ENCODE measurements at regions not wholly inside any gene's neighbourhood (a gene's known extent, or its start where the extent isn't known, plus 50 kb on each side); places are given as distances from the start of the nearest gene placed in this dataset.

GRCh38 chr5:176725521-176726280 is 78.4 kb downstream of the TSPAN17 start:
- no peak for DNase-seq (ENCODE audit: low read depth, low spot score)
- H3K27me3 ChIP-seq (ENCODE audit: control insufficient read depth, insufficient read depth, low read length), result no peaks in the 10 kb centered on the region
- peaks cover 10% of the 10 kb centered on the region for H3K4me1 ChIP-seq (ENCODE audit: control insufficient read depth, insufficient read depth, low read length)
- no CpG with 5 or more reads among the region's 22 CpGs for WGBS (ENCODE audit: insufficient coverage, insufficient read length)
- no peak overlapping the region for H3K4me3 ChIP-seq (ENCODE audit: low read length)
- no peak overlapping the region for H3K27ac ChIP-seq (ENCODE audit: low read length)
- no peaks in the 10 kb centered on the region for H3K36me3 ChIP-seq (ENCODE audit: control insufficient read depth, insufficient read depth, low read length)
- H3K9me3 ChIP-seq (ENCODE audit: control insufficient read depth, insufficient read depth, low read length), result no peaks in the 10 kb centered on the region

GRCh38 chr5:176726746-176727527 is 79.7 kb downstream of the TSPAN17 start:
- no peaks in the 10 kb centered on the region for H3K36me3 ChIP-seq (ENCODE audit: control insufficient read depth, insufficient read depth, low read length)
- H3K27me3 ChIP-seq (ENCODE audit: control insufficient read depth, insufficient read depth, low read length), result no peaks in the 10 kb centered on the region
- WGBS (ENCODE audit: insufficient coverage, insufficient read length), result no CpG with 5 or more reads among the region's 25 CpGs
- H3K27ac ChIP-seq (ENCODE audit: low read length), result no peak overlapping the region
- no peak for DNase-seq (ENCODE audit: low read depth, low spot score)
- peaks cover 10% of the 10 kb centered on the region for H3K4me1 ChIP-seq (ENCODE audit: control insufficient read depth, insufficient read depth, low read length)
- H3K4me3 ChIP-seq (ENCODE audit: low read length), result no peak overlapping the region
- no peaks in the 10 kb centered on the region for H3K9me3 ChIP-seq (ENCODE audit: control insufficient read depth, insufficient read depth, low read length)

GRCh38 chr5:176727528-176727900 is 80.2 kb downstream of the TSPAN17 start:
- H3K4me1 ChIP-seq (ENCODE audit: control insufficient read depth, insufficient read depth, low read length), result peaks cover 10% of the 10 kb centered on the region
- H3K27me3 ChIP-seq (ENCODE audit: control insufficient read depth, insufficient read depth, low read length), result no peaks in the 10 kb centered on the region
- H3K4me3 ChIP-seq (ENCODE audit: low read length), result no peak overlapping the region
- H3K9me3 ChIP-seq (ENCODE audit: control insufficient read depth, insufficient read depth, low read length), result no peaks in the 10 kb centered on the region
- H3K27ac ChIP-seq (ENCODE audit: low read length), result no peak overlapping the region
- DNase-seq (ENCODE audit: low read depth, low spot score), result no peak
- no peaks in the 10 kb centered on the region for H3K36me3 ChIP-seq (ENCODE audit: control insufficient read depth, insufficient read depth, low read length)
- WGBS (ENCODE audit: insufficient coverage, insufficient read length), result no CpG with 5 or more reads among the region's 12 CpGs

- Histone ChIP-seq H3K36me3 (ENCODE audit: control insufficient read depth, insufficient read depth, low read length) (no peaks in the 10 kb centered on the region), H3K4me1 (ENCODE audit: control insufficient read depth, insufficient read depth, low read length) (peaks cover 11% of the 10 kb centered on the region), H3K27me3 (ENCODE audit: control insufficient read depth, insufficient read depth, low read length) (no peaks in the 10 kb centered on the region), H3K4me3 (ENCODE audit: low read length) (no peak overlapping the region), H3K9me3 (ENCODE audit: control insufficient read depth, insufficient read depth, low read length) (no peaks in the 10 kb centered on the region), H3K27ac (ENCODE audit: low read length) (no peak overlapping the region)
- DNase-seq (ENCODE audit: low read depth, low spot score), result no peak
- no CpG with 5 or more reads among the region's 15 CpGs for WGBS (ENCODE audit: insufficient coverage, insufficient read length)
Measured at GRCh38 chr5:176727983-176728675, 80.8 kb downstream of the TSPAN17 start.

- no peaks in the 10 kb centered on the region for H3K27me3 ChIP-seq (ENCODE audit: control insufficient read depth, insufficient read depth, low read length)
- H3K9me3 ChIP-seq (ENCODE audit: control insufficient read depth, insufficient read depth, low read length), result no peaks in the 10 kb centered on the region
- no peak overlapping the region for H3K27ac ChIP-seq (ENCODE audit: low read length)
- WGBS (ENCODE audit: insufficient coverage, insufficient read length), result no CpG with 5 or more reads among the region's 11 CpGs
- no peaks in the 10 kb centered on the region for H3K36me3 ChIP-seq (ENCODE audit: control insufficient read depth, insufficient read depth, low read length)
- DNase-seq (ENCODE audit: low read depth, low spot score), result no peak
- no peak overlapping the region for H3K4me3 ChIP-seq (ENCODE audit: low read length)
- peaks cover 11% of the 10 kb centered on the region for H3K4me1 ChIP-seq (ENCODE audit: control insufficient read depth, insufficient read depth, low read length)
Measured at GRCh38 chr5:176728831-176729251, 81.5 kb upstream of the UNC5A start.

GRCh38 chr5:176730815-176731475 is 79.4 kb upstream of the UNC5A start:
- H3K27ac ChIP-seq (ENCODE audit: low read length), result no peak overlapping the region
- no peaks in the 10 kb centered on the region for H3K27me3 ChIP-seq (ENCODE audit: control insufficient read depth, insufficient read depth, low read length)
- no CpG with 5 or more reads among the region's 10 CpGs for WGBS (ENCODE audit: insufficient coverage, insufficient read length)
- H3K4me3 ChIP-seq (ENCODE audit: low read length), result no peak overlapping the region
- H3K9me3 ChIP-seq (ENCODE audit: control insufficient read depth, insufficient read depth, low read length), result no peaks in the 10 kb centered on the region
- H3K4me1 ChIP-seq (ENCODE audit: control insufficient read depth, insufficient read depth, low read length), result peaks cover 4% of the 10 kb centered on the region
- DNase-seq (ENCODE audit: low read depth, low spot score), result no peak
- H3K36me3 ChIP-seq (ENCODE audit: control insufficient read depth, insufficient read depth, low read length), result no peaks in the 10 kb centered on the region

GRCh38 chr5:176731506-176732160 is 78.7 kb upstream of the UNC5A start:
- no peak overlapping the region for H3K4me3 ChIP-seq (ENCODE audit: low read length)
- no peak for DNase-seq (ENCODE audit: low read depth, low spot score)
- no peaks in the 10 kb centered on the region for H3K36me3 ChIP-seq (ENCODE audit: control insufficient read depth, insufficient read depth, low read length)
- H3K27ac ChIP-seq (ENCODE audit: low read length), result no peak overlapping the region
- no peaks in the 10 kb centered on the region for H3K9me3 ChIP-seq (ENCODE audit: control insufficient read depth, insufficient read depth, low read length)
- WGBS (ENCODE audit: insufficient coverage, insufficient read length), result no CpG with 5 or more reads among the region's 7 CpGs
- H3K4me1 ChIP-seq (ENCODE audit: control insufficient read depth, insufficient read depth, low read length), result peaks cover 3% of the 10 kb centered on the region
- H3K27me3 ChIP-seq (ENCODE audit: control insufficient read depth, insufficient read depth, low read length), result no peaks in the 10 kb centered on the region

- H3K9me3 ChIP-seq (ENCODE audit: control insufficient read depth, insufficient read depth, low read length), result no peaks in the 10 kb centered on the region
- H3K27ac ChIP-seq (ENCODE audit: low read length), result no peak overlapping the region
- no peak for DNase-seq (ENCODE audit: low read depth, low spot score)
- no peak overlapping the region for H3K4me3 ChIP-seq (ENCODE audit: low read length)
- WGBS (ENCODE audit: insufficient coverage, insufficient read length), result no CpG with 5 or more reads among the region's 13 CpGs
- H3K27me3 ChIP-seq (ENCODE audit: control insufficient read depth, insufficient read depth, low read length), result no peaks in the 10 kb centered on the region
- H3K4me1 ChIP-seq (ENCODE audit: control insufficient read depth, insufficient read depth, low read length), result peaks cover 2% of the 10 kb centered on the region
- H3K36me3 ChIP-seq (ENCODE audit: control insufficient read depth, insufficient read depth, low read length), result no peaks in the 10 kb centered on the region
Measured at GRCh38 chr5:176732306-176732705, 78.1 kb upstream of the UNC5A start.

- WGBS (ENCODE audit: insufficient coverage, insufficient read length), result no CpG with 5 or more reads among the region's 21 CpGs
- H3K36me3 ChIP-seq (ENCODE audit: control insufficient read depth, insufficient read depth, low read length), result no peaks in the 10 kb centered on the region
- H3K27ac ChIP-seq (ENCODE audit: low read length), result no peak overlapping the region
- no peak for DNase-seq (ENCODE audit: low read depth, low spot score)
- H3K4me1 ChIP-seq (ENCODE audit: control insufficient read depth, insufficient read depth, low read length), result peaks cover 2% of the 10 kb centered on the region; the same call in 1 of the 2 replicates
- no peak overlapping the region for H3K4me3 ChIP-seq (ENCODE audit: low read length)
- no peaks in the 10 kb centered on the region for H3K27me3 ChIP-seq (ENCODE audit: control insufficient read depth, insufficient read depth, low read length)
- H3K9me3 ChIP-seq (ENCODE audit: control insufficient read depth, insufficient read depth, low read length), result no peaks in the 10 kb centered on the region
Measured at GRCh38 chr5:176732736-176733405, 77.5 kb upstream of the UNC5A start.

Measured in iPS DF 6.9 (cell line).